Central memory CD8-positive, alpha-beta T cell (primary cell): ENCODE measurements at regions not wholly inside any gene's neighbourhood (a gene's known extent, or its start where the extent isn't known, plus 50 kb on each side); places are given as distances from the start of the nearest gene placed in this dataset.

Experiments used
- ATAC-seq: fragments of 150-1000 bp; cut with Tn5 transposase; replicated peaks from 2 replicates; pipeline ENCODE4 v1.10.0; 2022; ENCODE audit warnings: mild to moderate bottlenecking, moderate FRiP score, moderate number of reproducible peaks; ENCODE audit not compliant: poor library complexity, severe bottlenecking; ENCODE audit errors: extremely low read depth
- DNase-seq, 2 donors: peaks; one replicate each; pipeline ENCODE4 v3.0.0; 2021; ENCODE audit warnings: low spot score in 2 of 2
- H3K27ac Mint-ChIP-seq: one replicate; pipeline ENCODE4 v1.8.0; 2022; ENCODE audit warnings: low read depth, mild to moderate bottlenecking, moderate library complexity, mixed read lengths
- H3K27me3 Mint-ChIP-seq: one replicate; pipeline ENCODE4 v1.8.0; 2022; ENCODE audit warnings: mixed read lengths
- H3K36me3 Mint-ChIP-seq: one replicate; pipeline ENCODE4 v1.8.0; 2022; ENCODE audit warnings: mild to moderate bottlenecking, moderate library complexity, mixed read lengths; ENCODE audit not compliant: insufficient read depth
- H3K4me1 Mint-ChIP-seq: one replicate; pipeline ENCODE4 v1.8.0; 2022; ENCODE audit warnings: mixed read lengths
- H3K4me3 Mint-ChIP-seq: one replicate; pipeline ENCODE4 v1.8.0; 2022; ENCODE audit warnings: mild to moderate bottlenecking, moderate library complexity, mixed read lengths
- H3K9me3 Mint-ChIP-seq: one replicate; pipeline ENCODE4 v1.8.0; 2022; ENCODE audit warnings: mixed read lengths

DNA sequence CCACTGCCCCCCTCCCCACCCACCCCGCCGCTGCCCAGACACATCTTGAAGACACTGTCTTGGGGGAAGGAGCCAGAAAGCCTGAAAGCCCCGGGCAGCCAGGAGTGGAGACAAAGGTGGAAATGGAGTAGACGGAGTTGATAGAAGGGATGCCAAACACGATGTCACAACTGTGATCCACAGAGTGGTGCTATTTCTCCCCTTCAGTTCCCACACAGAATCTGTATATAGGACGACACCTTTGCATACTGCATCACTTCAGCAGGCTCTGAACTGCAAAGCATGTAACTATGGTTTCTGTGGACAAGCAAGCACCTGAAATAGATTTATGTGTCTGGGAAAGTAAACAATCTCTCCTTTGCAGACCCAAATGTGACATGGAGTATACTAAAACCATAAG, 56.4 kb upstream of the F13A1 start:
- Mint-ChIP-seq H3K27ac (no peak overlapping the region), H3K4me3 (no peak overlapping the region), H3K4me1 (no peaks in the 10 kb centered on the region), H3K36me3 (no peaks in the 10 kb centered on the region), H3K27me3 (peaks cover 50% of the 10 kb centered on the region), H3K9me3 (peaks cover 5% of the 10 kb centered on the region)
- ATAC-seq (no peak), DNase-seq (no peak)

DNA sequence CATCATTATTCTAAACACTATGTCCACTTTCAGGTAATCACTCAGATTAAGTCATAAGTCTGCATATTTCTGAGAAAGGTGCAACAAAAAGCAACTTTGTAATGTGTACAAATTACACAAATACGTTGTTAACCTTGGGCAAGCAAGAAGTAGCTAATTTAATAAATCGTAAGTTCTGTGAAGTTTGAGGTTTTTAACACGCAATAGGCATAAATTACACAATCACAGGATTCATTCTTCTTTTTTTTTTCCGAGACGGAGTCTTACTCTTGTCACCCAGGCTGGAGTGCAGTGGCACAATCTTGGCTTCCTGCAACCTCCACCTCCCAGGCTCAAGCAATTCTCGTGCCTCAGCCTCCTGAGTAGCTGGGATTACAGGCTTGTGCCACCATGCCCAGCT, 57.2 kb upstream of the F13A1 start:
- ATAC-seq (no peak), DNase-seq (no peak)
- Mint-ChIP-seq H3K36me3 (no peaks in the 10 kb centered on the region), H3K4me1 (no peaks in the 10 kb centered on the region), H3K27ac (no peak overlapping the region), H3K27me3 (peaks cover 42% of the 10 kb centered on the region), H3K9me3 (peaks cover 5% of the 10 kb centered on the region), H3K4me3 (no peak overlapping the region)

DNA sequence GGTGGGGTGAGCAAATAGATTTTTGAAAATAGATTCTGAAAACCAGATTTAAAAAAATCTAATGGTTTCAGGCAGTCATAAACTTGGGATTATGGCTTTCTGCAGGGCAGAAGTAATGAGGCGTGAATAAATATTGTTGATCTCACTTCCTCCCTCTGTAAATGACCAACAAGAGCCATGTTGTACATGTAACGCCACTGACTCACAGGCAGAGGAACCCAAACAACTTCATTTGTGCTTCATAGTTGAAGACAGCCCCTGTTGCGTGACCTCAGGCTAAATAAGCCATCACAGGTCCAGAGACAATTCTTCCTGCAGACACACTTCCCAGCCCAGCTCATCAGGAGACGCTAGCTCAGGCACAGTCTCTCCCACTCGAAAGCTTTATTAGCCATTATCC, 59.1 kb upstream of the F13A1 start:
- Mint-ChIP-seq H3K27ac (no peak overlapping the region), H3K9me3 (peaks cover 5% of the 10 kb centered on the region), H3K4me3 (no peak overlapping the region), H3K4me1 (no peaks in the 10 kb centered on the region), H3K36me3 (no peaks in the 10 kb centered on the region), H3K27me3 (peaks cover 28% of the 10 kb centered on the region)
- DNase-seq (no peak), ATAC-seq (no peak)

DNA sequence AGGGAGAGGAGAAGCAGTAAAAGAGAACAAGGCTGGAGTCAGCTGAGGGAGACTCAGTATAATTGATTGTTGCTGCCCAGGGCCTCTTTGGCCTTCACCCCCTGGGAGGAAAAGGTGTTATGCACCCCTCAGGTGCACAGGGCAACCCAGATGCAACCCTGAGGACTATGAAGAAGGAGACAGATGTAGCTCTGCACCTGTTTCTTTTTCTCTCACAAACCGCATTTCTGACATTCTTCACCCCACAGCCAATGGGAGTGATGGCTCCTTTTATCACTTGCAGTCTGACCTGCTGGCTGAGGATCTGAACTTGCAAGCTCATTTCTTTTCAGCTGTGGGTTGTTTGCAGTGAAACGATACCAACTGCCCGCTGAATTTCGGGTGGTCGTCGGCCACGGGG, 64.1 kb upstream of the F13A1 start:
- no peaks in the 10 kb centered on the region for H3K4me1 Mint-ChIP-seq
- H3K27me3 Mint-ChIP-seq = peaks cover 32% of the 10 kb centered on the region
- H3K27ac Mint-ChIP-seq = no peak overlapping the region
- DNase-seq (no peak), ATAC-seq (no peak)
- no peak overlapping the region for H3K4me3 Mint-ChIP-seq
- no peaks in the 10 kb centered on the region for H3K36me3 Mint-ChIP-seq
- H3K9me3 Mint-ChIP-seq = no peaks in the 10 kb centered on the region

DNA sequence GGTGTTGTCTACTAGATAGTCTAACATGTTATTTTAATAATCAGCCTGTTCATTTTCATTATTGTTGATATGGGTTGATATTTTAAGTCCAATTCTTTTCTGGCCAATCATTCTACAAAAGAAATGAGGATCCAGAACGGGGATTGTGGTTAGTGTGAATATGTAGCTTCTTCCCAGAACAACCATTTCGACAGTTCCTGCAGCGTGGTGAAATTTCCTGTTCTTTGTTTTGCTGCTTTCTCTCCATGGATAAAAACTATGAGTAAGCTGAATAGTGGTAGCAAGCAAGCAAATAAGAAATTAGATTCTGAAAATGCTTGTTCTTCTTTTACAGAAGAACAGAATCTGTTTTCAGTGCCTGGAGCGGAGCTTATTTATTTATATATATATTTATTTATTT, 65.5 kb upstream of the F13A1 start:
- DNase-seq (no peak), ATAC-seq (no peak)
- Mint-ChIP-seq H3K27me3 (peaks cover 19% of the 10 kb centered on the region), H3K4me3 (no peak overlapping the region), H3K4me1 (no peaks in the 10 kb centered on the region), H3K9me3 (no peaks in the 10 kb centered on the region), H3K36me3 (no peaks in the 10 kb centered on the region), H3K27ac (no peak overlapping the region)

DNA sequence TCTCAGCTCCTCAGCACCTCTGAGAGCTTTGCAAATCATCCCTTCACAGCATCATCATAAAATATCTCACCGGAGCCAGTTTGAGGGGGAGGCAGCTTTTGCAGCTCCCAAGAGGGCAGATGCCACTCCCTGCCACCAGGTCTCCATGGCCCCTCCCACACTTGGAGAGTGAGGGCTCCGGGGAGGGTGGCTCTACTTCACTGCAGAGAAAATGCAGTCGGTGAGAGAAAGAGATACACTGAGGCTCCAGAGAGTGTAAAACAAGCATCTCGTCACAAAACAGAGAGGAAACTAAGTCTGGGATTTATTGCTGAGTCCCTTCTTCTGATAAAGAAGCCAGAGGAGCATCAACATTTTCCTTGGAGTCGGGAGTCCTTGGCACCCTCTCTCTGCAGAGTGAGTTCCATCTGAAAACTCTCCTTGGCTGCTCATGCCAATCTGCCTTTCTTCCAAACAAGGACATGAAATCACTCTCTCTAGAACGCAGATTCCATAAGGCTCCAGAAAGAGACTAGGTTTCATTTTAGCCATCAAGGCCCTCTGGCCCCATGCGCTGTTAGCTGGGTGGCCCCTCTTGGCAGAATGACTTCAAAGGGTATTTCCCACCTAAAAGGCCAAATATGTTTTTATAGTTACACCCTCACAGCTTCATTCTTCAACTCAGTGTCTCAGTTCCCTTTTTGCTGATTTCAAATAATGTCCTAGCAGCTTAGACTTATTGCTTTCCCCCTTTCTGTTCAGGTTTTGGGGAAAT, 70.6 kb upstream of the F13A1 start:
- H3K4me1 Mint-ChIP-seq = no peaks in the 10 kb centered on the region
- peaks cover 33% of the 10 kb centered on the region for H3K27me3 Mint-ChIP-seq
- ATAC-seq (no peak), DNase-seq (no peak)
- no peaks in the 10 kb centered on the region for H3K36me3 Mint-ChIP-seq
- H3K27ac Mint-ChIP-seq = no peak overlapping the region
- no peak overlapping the region for H3K4me3 Mint-ChIP-seq
- H3K9me3 Mint-ChIP-seq = no peaks in the 10 kb centered on the region

DNA sequence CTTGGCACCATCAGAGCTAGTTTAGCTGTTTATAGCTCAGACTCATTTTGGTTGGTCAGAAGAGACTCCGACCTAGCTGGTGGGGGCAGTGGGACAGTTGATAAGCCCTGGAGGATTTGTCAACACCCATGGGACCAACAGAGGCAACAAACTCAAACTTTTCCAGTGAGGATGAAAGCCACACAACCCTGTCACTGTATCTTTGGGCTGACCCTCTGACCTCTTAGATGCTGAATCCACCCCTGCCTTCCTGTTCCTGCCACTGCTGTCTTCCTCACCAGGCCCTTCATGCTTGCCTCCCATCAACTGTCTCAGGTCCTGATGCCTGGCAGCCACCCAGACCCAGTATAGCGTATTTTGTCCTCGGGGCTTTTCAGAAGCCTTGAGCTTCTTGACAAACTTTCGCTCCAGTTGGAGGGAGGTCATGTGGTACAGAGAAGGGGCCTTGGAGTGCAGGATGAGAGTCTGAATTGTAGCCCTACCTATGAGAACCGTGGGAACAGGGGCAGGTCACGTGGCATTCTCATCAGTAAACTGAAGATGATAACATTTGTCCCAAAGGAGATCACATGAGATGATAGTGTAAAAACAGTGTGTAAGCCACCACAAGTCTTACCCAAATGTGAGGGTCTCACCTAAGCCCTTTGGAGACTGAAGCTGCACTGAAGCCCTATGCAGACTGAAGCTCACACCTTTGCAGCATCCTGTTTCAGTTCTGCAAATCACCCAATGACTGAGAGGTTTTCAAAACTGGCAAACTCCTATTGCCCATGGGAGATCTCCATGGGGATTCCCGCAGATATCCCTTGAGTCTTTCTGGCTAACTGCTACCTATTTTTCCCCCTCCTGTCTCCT, 72.0 kb upstream of the F13A1 start:
- no peak for ATAC-seq

DNA sequence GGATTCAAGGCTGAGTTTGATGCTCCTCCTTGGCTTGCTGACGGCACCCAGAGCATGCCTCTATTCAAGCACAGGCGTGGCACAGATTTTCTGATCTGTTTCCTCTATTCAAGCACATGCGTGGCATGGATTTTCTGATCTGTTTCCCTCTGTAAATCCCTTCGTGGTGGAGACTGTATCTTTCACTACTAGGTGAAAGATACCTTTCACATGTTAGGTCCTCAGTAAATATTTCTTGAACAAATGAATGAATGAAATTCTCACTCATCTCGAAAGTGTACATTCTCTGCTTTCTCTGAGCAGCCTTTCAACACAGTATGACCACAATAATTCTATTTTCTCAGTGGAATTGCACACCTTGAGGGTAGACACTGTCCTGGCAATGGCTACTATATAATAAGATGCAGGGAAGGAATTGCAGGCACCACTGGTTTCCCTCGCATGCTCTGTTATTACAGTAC, 72.6 kb upstream of the F13A1 start:
- Mint-ChIP-seq H3K36me3 (no peaks in the 10 kb centered on the region), H3K9me3 (no peaks in the 10 kb centered on the region), H3K4me1 (no peaks in the 10 kb centered on the region), H3K27ac (no peak overlapping the region), H3K27me3 (peaks cover 48% of the 10 kb centered on the region), H3K4me3 (no peak overlapping the region)
- DNase-seq (no peak), ATAC-seq (no peak)

More for the DNA sequence above, 72.0 kb upstream of the F13A1 start:
- Mint-ChIP-seq H3K27me3 (peaks cover 47% of the 10 kb centered on the region), H3K36me3 (no peaks in the 10 kb centered on the region), H3K4me3 (no peak overlapping the region), H3K27ac (no peak overlapping the region), H3K4me1 (no peaks in the 10 kb centered on the region), H3K9me3 (no peaks in the 10 kb centered on the region)
- no peak for DNase-seq

DNA sequence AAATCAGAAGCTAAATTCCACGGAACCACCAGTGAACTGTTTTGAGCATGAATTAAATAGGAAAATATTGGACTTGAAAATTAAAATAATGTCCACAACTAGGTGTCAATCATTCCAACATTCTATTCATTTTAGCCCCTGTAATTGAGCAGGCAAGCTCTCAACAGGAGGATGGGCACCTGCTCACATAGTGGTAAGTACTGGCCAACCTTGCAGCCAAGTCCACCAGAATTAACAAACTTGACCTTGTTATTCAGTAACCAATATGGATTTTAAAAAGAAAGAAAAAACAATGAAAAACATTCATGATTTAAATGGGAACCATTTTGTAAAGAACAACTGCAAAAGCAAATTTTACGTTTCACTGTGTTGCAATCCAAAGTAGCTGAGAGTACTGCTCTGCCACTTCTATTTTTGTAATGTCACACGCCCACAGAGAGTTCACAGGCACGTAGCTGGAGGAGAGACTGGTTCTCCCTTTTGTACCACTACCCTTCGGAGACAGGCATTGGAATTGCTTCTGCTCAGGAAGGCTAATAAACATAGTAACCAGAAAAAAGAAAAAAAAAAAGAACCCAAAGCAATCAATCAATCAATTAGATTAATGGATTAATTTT, 75.2 kb upstream of the F13A1 start:
- Mint-ChIP-seq H3K27ac (no peak overlapping the region), H3K36me3 (no peaks in the 10 kb centered on the region), H3K9me3 (no peaks in the 10 kb centered on the region), H3K27me3 (peaks cover 40% of the 10 kb centered on the region), H3K4me1 (no peaks in the 10 kb centered on the region), H3K4me3 (no peak overlapping the region)
- DNase-seq (no peak), ATAC-seq (no peak)

DNA sequence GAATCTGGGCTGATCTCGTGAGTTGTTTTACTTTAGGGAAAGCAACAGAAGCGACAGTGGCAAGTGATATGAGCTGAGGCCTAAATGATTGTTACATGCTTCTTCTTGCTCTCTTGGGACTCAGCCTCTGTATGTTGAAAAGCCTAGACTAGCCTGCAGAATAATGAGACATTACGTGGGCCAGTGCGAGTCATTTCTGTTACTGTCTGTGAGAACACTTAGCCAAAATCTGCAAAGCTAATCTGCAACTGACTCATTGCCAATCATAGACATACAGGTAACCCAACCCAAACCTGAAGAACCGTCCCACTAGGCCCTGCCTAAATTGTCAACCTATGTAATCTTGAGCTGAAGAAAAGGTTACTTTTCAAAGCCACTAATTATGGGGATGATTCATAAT, 77.4 kb upstream of the F13A1 start:
- no peak overlapping the region for H3K4me3 Mint-ChIP-seq
- H3K36me3 Mint-ChIP-seq = no peaks in the 10 kb centered on the region
- H3K4me1 Mint-ChIP-seq = no peaks in the 10 kb centered on the region
- ATAC-seq (no peak), DNase-seq (no peak)
- H3K9me3 Mint-ChIP-seq = no peaks in the 10 kb centered on the region
- H3K27me3 Mint-ChIP-seq = peaks cover 59% of the 10 kb centered on the region
- H3K27ac Mint-ChIP-seq = no peak overlapping the region

DNA sequence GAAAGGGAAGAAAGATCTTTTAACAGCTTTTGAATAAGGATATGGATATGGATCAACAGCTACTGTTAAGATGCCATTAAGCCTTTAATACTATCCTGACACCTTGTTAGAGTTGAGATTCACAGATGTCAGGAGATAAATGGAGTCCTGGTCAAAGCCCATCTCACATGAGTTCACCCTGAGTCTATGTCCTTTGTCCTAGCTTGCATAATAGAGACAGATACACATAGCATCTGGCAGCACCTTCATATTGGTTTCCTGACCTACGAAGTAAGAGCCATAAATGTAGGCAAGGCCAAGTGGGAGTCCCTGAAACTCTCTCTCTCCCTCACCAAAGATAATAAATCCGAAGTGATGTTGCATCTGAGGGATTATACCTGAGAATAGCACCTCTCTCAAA, 79.1 kb upstream of the F13A1 start:
- DNase-seq = no peak
- Mint-ChIP-seq H3K27ac (no peak overlapping the region), H3K27me3 (peaks cover 48% of the 10 kb centered on the region), H3K4me3 (no peak overlapping the region), H3K36me3 (no peaks in the 10 kb centered on the region), H3K9me3 (no peaks in the 10 kb centered on the region), H3K4me1 (no peaks in the 10 kb centered on the region)
- no peak for ATAC-seq

DNA sequence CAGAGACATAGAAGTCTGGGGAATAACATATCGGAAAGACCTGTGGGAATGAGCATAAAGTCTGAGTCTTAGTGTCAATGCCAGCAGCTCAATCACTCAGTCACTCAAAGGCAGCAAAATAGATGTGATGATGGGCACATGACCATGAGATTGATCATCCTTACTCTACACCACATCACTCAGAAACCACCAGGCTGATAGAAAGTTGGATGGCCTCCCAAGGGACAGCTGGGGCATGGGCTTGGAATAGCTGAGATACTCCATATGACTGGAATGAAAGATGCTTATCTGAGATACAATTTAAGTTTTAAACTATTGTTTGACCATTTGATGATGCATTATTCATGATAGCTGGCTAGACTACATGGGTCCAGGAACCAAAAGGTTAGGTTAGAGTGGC, 80.9 kb upstream of the F13A1 start:
- no peaks in the 10 kb centered on the region for H3K4me1 Mint-ChIP-seq
- no peak overlapping the region for H3K27ac Mint-ChIP-seq
- ATAC-seq (no peak), DNase-seq (no peak)
- no peaks in the 10 kb centered on the region for H3K36me3 Mint-ChIP-seq
- peaks cover 40% of the 10 kb centered on the region for H3K27me3 Mint-ChIP-seq
- no peaks in the 10 kb centered on the region for H3K9me3 Mint-ChIP-seq
- no peak overlapping the region for H3K4me3 Mint-ChIP-seq

DNA sequence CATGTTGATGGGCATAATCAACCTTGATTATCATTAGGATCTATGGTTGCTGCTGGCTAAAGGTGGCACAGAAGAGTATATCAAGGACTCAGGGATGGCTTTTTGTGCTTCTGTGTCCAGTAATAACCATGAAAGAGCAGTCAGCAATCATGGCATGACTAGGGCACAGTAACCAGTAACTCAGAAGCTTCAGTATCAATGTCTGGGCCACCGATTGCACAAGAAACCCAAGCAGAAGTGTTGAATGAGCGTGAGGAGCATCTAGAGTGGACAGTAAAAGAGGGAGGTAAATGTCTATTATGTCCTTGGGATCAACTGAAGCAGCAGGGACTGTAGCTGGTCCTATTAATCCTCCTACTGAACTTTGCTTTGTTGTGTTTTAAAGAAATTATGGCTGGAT, 81.5 kb upstream of the F13A1 start:
- H3K9me3 Mint-ChIP-seq = no peaks in the 10 kb centered on the region
- ATAC-seq = no peak
- H3K4me1 Mint-ChIP-seq = no peaks in the 10 kb centered on the region
- H3K4me3 Mint-ChIP-seq = no peak overlapping the region
- H3K27ac Mint-ChIP-seq = no peak overlapping the region
- no peaks in the 10 kb centered on the region for H3K36me3 Mint-ChIP-seq
- no peak for DNase-seq
- peaks cover 34% of the 10 kb centered on the region for H3K27me3 Mint-ChIP-seq
